Activated T-cell treated with anti-CD3 and anti-CD28 coated beads, Interleukin-2, amount 50 U/mL, for 72 hours (primary cell): ENCODE measurements at regions not wholly inside any gene's neighbourhood (a gene's known extent, or its start where the extent isn't known, plus 50 kb on each side); places are given as distances from the start of the nearest gene placed in this dataset.
A peak's percentile ranks its signal among the peaks of the same experiment; 100 is the strongest.
"Not testable (repeated sequence)": the region's sequence is repeated elsewhere in the genome, so short reads cannot be mapped to it uniquely, and the experiment has no call there.

ENCODE experiments used
- ATAC-seq, 2 donors: fragments of 150-1000 bp; cut with Tn5 transposase; replicated peaks in 1 of 2; 2 replicates each; pipeline ENCODE4 v1.10.0; 2021; ENCODE audit warnings: moderate library complexity in 2 of 2, mild to moderate bottlenecking in 1 of 2
- DNase-seq, 2 donors: peaks; one replicate each; pipeline ENCODE4 v3.0.0; 2021 to 2022; ENCODE audit warnings: mixed read lengths in 1 of 2
- H3K27ac Mint-ChIP-seq: one replicate; pipeline ENCODE4 v1.8.0; 2022; ENCODE audit warnings: mild to moderate bottlenecking, moderate library complexity, mixed read lengths
- H3K27me3 Mint-ChIP-seq: one replicate; pipeline ENCODE4 v1.8.0; 2022; ENCODE audit warnings: low read depth, mixed read lengths
- H3K36me3 Mint-ChIP-seq, 2 donors: one replicate each; pipeline ENCODE4 v1.8.0; 2022; ENCODE audit warnings: mixed read lengths in 2 of 2, mild to moderate bottlenecking in 1 of 2; ENCODE audit not compliant: insufficient read depth in 2 of 2
- H3K4me1 Mint-ChIP-seq: one replicate; pipeline ENCODE4 v1.8.0; 2022; ENCODE audit warnings: low read depth, mixed read lengths
- H3K4me3 Mint-ChIP-seq, 2 donors: one replicate each; pipeline ENCODE4 v1.8.0; 2022; ENCODE audit warnings: mild to moderate bottlenecking in 2 of 2, mixed read lengths in 2 of 2, moderate library complexity in 2 of 2
- H3K9me3 Mint-ChIP-seq, 2 donors: one replicate each; pipeline ENCODE4 v1.8.0; 2022; ENCODE audit warnings: mixed read lengths in 2 of 2

GRCh38 chr3:34504366-34504765 lies 705.9 kb downstream of the PDCD6IP start:
- Mint-ChIP-seq H3K9me3 (peaks cover 2 to 3% of the 10 kb centered on the region in 2 donors), H3K27me3 (peaks cover 8% of the 10 kb centered on the region), H3K4me1 (no peaks in the 10 kb centered on the region), H3K4me3 (no peak overlapping the region), H3K36me3 (no peaks in the 10 kb centered on the region), H3K27ac (no peak overlapping the region)
- ATAC-seq (no peak), DNase-seq (no peak)

GRCh38 chr3:34504775-34505174 lies 706.3 kb downstream of the PDCD6IP start:
- H3K4me1 Mint-ChIP-seq: no peaks in the 10 kb centered on the region
- no peaks in the 10 kb centered on the region for H3K36me3 Mint-ChIP-seq
- peaks cover 12% of the 10 kb centered on the region for H3K27me3 Mint-ChIP-seq
- peaks cover 2 to 3% of the 10 kb centered on the region in 2 donors for H3K9me3 Mint-ChIP-seq
- no peak overlapping the region for H3K4me3 Mint-ChIP-seq
- ATAC-seq (no peak), DNase-seq (no peak)
- H3K27ac Mint-ChIP-seq: no peak overlapping the region

GRCh38 chr3:34508732-34509131 lies 710.3 kb downstream of the PDCD6IP start:
- no peak overlapping the region for H3K4me3 Mint-ChIP-seq
- no peaks in the 10 kb centered on the region for H3K4me1 Mint-ChIP-seq
- H3K36me3 Mint-ChIP-seq: no peaks in the 10 kb centered on the region
- ATAC-seq: no peak
- peaks cover 14% of the 10 kb centered on the region for H3K27me3 Mint-ChIP-seq
- H3K27ac Mint-ChIP-seq: no peak overlapping the region
- DNase-seq: no peak
- H3K9me3 Mint-ChIP-seq: peaks cover 2 to 3% of the 10 kb centered on the region in 2 donors

- Mint-ChIP-seq H3K4me1 (no peaks in the 10 kb centered on the region), H3K9me3 (peaks cover 2 to 3% of the 10 kb centered on the region in 2 donors), H3K27ac (no peak overlapping the region), H3K36me3 (no peaks in the 10 kb centered on the region), H3K4me3 (no peak overlapping the region), H3K27me3 (peaks cover 14% of the 10 kb centered on the region)
- DNase-seq: no peak
- ATAC-seq: no peak
These were observed 713.5 kb downstream of the PDCD6IP start for GRCh38 chr3:34511891-34512290.

- DNase-seq, H3K4me1 Mint-ChIP-seq, H3K9me3 Mint-ChIP-seq, H3K27ac Mint-ChIP-seq, ATAC-seq, H3K27me3 Mint-ChIP-seq, H3K36me3 Mint-ChIP-seq, H3K4me3 Mint-ChIP-seq: not testable (repeated sequence)
These were observed 720.6 kb downstream of the PDCD6IP start for GRCh38 chr3:34519008-34519407.

- no peak for ATAC-seq
- Mint-ChIP-seq H3K27me3 (peaks cover 6% of the 10 kb centered on the region), H3K27ac (no peak overlapping the region), H3K4me3 (no peak overlapping the region), H3K36me3 (no peaks in the 10 kb centered on the region), H3K4me1 (no peaks in the 10 kb centered on the region), H3K9me3 (peaks cover 2% of the 10 kb centered on the region in 2 donors)
- DNase-seq: no peak
These were observed 732.7 kb downstream of the PDCD6IP start for GRCh38 chr3:34531156-34531555.

- DNase-seq: no peak
- Mint-ChIP-seq H3K27ac (no peak overlapping the region), H3K4me3 (no peak overlapping the region), H3K36me3 (no peaks in the 10 kb centered on the region), H3K27me3 (peaks cover 6% of the 10 kb centered on the region), H3K9me3 (peaks cover 2% of the 10 kb centered on the region in 2 donors), H3K4me1 (no peaks in the 10 kb centered on the region)
- no peak for ATAC-seq
These were observed 735.0 kb downstream of the PDCD6IP start for GRCh38 chr3:34533451-34533850.

GRCh38 chr3:34534013-34534412 lies 735.6 kb downstream of the PDCD6IP start:
- H3K27me3 Mint-ChIP-seq: peaks cover 6% of the 10 kb centered on the region
- peaks cover 4% of the 10 kb centered on the region in 2 donors for H3K9me3 Mint-ChIP-seq
- no peaks in the 10 kb centered on the region for H3K36me3 Mint-ChIP-seq
- DNase-seq (no peak), ATAC-seq (no peak)
- H3K27ac Mint-ChIP-seq: no peak overlapping the region
- H3K4me3 Mint-ChIP-seq: no peak overlapping the region
- no peaks in the 10 kb centered on the region for H3K4me1 Mint-ChIP-seq

- Mint-ChIP-seq H3K36me3 (no peaks in the 10 kb centered on the region), H3K4me1 (no peaks in the 10 kb centered on the region), H3K4me3 (no peak overlapping the region), H3K9me3 (peaks cover 2% of the 10 kb centered on the region in 2 donors), H3K27me3 (no peaks in the 10 kb centered on the region), H3K27ac (no peak overlapping the region)
- ATAC-seq: no peak
- DNase-seq: no peak
These were observed 745.7 kb downstream of the PDCD6IP start for GRCh38 chr3:34544136-34544535.

GRCh38 chr3:34547297-34547920 lies 749.0 kb downstream of the PDCD6IP start:
- ATAC-seq (peak; percentile 36 to 54), DNase-seq (no peak)
- Mint-ChIP-seq H3K27ac (no peak overlapping the region), H3K4me1 (no peaks in the 10 kb centered on the region), H3K27me3 (no peaks in the 10 kb centered on the region), H3K36me3 (no peaks in the 10 kb centered on the region), H3K4me3 (no peak overlapping the region), H3K9me3 (peaks cover 2% of the 10 kb centered on the region in 2 donors)

- Mint-ChIP-seq H3K36me3 (no peaks in the 10 kb centered on the region), H3K9me3 (peaks cover 0 to 4% of the 10 kb centered on the region in 2 donors), H3K27me3 (no peaks in the 10 kb centered on the region), H3K4me1 (no peaks in the 10 kb centered on the region), H3K27ac (no peak overlapping the region), H3K4me3 (no peak overlapping the region)
- ATAC-seq (no peak), DNase-seq (no peak)
These were observed 768.8 kb downstream of the PDCD6IP start for GRCh38 chr3:34567266-34567665.

GRCh38 chr3:34568766-34569165 lies 770.3 kb downstream of the PDCD6IP start:
- no peak overlapping the region for H3K4me3 Mint-ChIP-seq
- peaks cover 0 to 4% of the 10 kb centered on the region in 2 donors for H3K9me3 Mint-ChIP-seq
- H3K27me3 Mint-ChIP-seq: no peaks in the 10 kb centered on the region
- no peak overlapping the region for H3K27ac Mint-ChIP-seq
- ATAC-seq (no peak), DNase-seq (no peak)
- H3K36me3 Mint-ChIP-seq: no peaks in the 10 kb centered on the region
- no peaks in the 10 kb centered on the region for H3K4me1 Mint-ChIP-seq

- Mint-ChIP-seq H3K4me1 (no peaks in the 10 kb centered on the region), H3K27ac (no peak overlapping the region), H3K4me3 (no peak overlapping the region), H3K9me3 (peaks cover 0 to 5% of the 10 kb centered on the region in 2 donors), H3K27me3 (no peaks in the 10 kb centered on the region), H3K36me3 (no peaks in the 10 kb centered on the region)
- ATAC-seq (no peak), DNase-seq (no peak)
These were observed 771.0 kb downstream of the PDCD6IP start for GRCh38 chr3:34569437-34569836.
